Esophagus squamous epithelium (tissue), 4 donors: ENCODE measurements at regions not wholly inside any gene's neighbourhood (a gene's known extent, or its start where the extent isn't known, plus 50 kb on each side); places are given as distances from the start of the nearest gene placed in this dataset.

Source experiments
- POLR2A ChIP-seq, 4 donors: fragments of 450-650 bp; IDR thresholded peaks; one replicate each; pipeline ENCODE4 v1.6.1; 2017; ENCODE audit warnings: antibody characterized with exemption in 4 of 4, mild to moderate bottlenecking in 4 of 4, moderate library complexity in 3 of 4
- TF ChIP-seq, protein P1 (sequence below), 6 experiments: fragments of 450-650 bp in 4 of 6; fragments of 200-600 bp in 2 of 6; sonication (generic) in 2 of 6; IDR thresholded peaks; one replicate each; pipeline ENCODE4 v1.5.1; 2016 to 2019; ENCODE audit warnings: antibody characterized with exemption in 6 of 6, mild to moderate bottlenecking in 4 of 6, moderate library complexity in 4 of 6

DNA sequence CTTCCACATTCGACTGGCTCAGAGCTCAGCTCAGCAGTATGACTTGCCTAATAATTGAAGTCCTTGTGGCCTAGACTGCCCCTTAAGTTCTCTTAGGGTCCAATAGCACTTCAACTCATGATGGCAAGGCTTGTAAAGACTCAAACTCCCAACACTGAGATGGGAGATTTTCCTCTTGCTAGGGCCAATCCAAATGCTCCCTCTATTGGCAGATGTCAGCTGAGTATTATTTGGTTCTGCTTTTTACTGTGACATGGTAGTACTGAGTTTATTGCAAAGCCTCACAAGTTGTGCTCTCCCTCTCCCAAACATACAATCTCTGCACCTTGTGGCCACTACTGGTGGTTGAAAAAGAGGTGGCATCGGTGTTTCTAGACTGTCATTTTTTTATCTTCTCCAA, 164.2 kb downstream of the ALG10 start:
- TF ChIP-seq, protein P1, sequence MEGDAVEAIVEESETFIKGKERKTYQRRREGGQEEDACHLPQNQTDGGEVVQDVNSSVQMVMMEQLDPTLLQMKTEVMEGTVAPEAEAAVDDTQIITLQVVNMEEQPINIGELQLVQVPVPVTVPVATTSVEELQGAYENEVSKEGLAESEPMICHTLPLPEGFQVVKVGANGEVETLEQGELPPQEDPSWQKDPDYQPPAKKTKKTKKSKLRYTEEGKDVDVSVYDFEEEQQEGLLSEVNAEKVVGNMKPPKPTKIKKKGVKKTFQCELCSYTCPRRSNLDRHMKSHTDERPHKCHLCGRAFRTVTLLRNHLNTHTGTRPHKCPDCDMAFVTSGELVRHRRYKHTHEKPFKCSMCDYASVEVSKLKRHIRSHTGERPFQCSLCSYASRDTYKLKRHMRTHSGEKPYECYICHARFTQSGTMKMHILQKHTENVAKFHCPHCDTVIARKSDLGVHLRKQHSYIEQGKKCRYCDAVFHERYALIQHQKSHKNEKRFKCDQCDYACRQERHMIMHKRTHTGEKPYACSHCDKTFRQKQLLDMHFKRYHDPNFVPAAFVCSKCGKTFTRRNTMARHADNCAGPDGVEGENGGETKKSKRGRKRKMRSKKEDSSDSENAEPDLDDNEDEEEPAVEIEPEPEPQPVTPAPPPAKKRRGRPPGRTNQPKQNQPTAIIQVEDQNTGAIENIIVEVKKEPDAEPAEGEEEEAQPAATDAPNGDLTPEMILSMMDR (IDR thresholded peaks at IDR 0.05): no peak
- no peak for TF ChIP-seq POLR2A (IDR thresholded peaks at IDR 0.05)
